Vagina (tissue), 2 donors: ENCODE measurements at regions not wholly inside any gene's neighbourhood (a gene's known extent, or its start where the extent isn't known, plus 50 kb on each side); places are given as distances from the start of the nearest gene placed in this dataset.

ENCODE experiments used
- DNase-seq, 2 donors: peaks; one replicate each; pipeline ENCODE4 v3.0.0-alpha.2; 2017; ENCODE audit errors: extremely low spot score in 2 of 2
- H3K27ac ChIP-seq: fragments of 200-600 bp; sonication (generic); one replicate; pipeline ENCODE4 v1.5.1; 2019
- H3K27me3 ChIP-seq: fragments of 200-600 bp; sonication (generic); one replicate; pipeline ENCODE4 v1.5.1; 2019
- H3K36me3 ChIP-seq, 2 donors: fragments of 200-600 bp; sonication (generic); one replicate each; pipeline ENCODE4 v1.5.1; 2017 to 2019
- H3K4me1 ChIP-seq: fragments of 200-600 bp; sonication (generic); one replicate; pipeline ENCODE4 v1.5.1; 2019
- H3K4me3 ChIP-seq, 2 donors: fragments of 200-600 bp; sonication (generic); 1 replicate in 1 of 2; 2 replicates in 1 of 2; pipeline ENCODE4 v1.5.1; 2016 to 2019
- H3K9me3 ChIP-seq: fragments of 200-600 bp; sonication (generic); one replicate; pipeline ENCODE4 v1.5.1; 2019
- CTCF ChIP-seq, 3 experiments: fragments of 450-650 bp in 2 of 3; fragments of 200-600 bp in 1 of 3; sonication (generic) in 1 of 3; IDR thresholded peaks; one replicate each; pipeline ENCODE4 v1.5.1; 2017 to 2019; ENCODE audit warnings: antibody characterized with exemption in 3 of 3, mild to moderate bottlenecking in 2 of 3, moderate library complexity in 2 of 3
- POLR2A ChIP-seq, 2 donors: fragments of 450-650 bp; IDR thresholded peaks; one replicate each; pipeline ENCODE4 v1.6.1; 2017; ENCODE audit warnings: antibody characterized with exemption in 2 of 2, mild to moderate bottlenecking in 2 of 2, moderate library complexity in 2 of 2
- POLR2AphosphoS5 ChIP-seq, 2 donors: sonication (generic); formaldehyde crosslinking; IDR thresholded peaks; one replicate each; pipeline ENCODE4 v1.9.0; 2017; ENCODE audit warnings: antibody characterized with exemption in 2 of 2, mild to moderate bottlenecking in 2 of 2, low read depth in 1 of 2; ENCODE audit not compliant: insufficient read depth in 1 of 2
- intact Hi-C: fragments of 100-400 bp; cut with DNase I; formaldehyde crosslinking; loops from one replicate; pipeline ENCODE4 v1.15.1; 2023

GRCh38 chr18:24826605-24827004, 366.2 kb downstream of the HRH4 start:
- no peak for DNase-seq
- Histone ChIP-seq H3K9me3 (no peaks in the 10 kb centered on the region), H3K4me3 (no peak overlapping the region), H3K27ac (no peak overlapping the region), H3K36me3 (no peaks in the 10 kb centered on the region), H3K4me1 (no peaks in the 10 kb centered on the region), H3K27me3 (no peaks in the 10 kb centered on the region)
- intact Hi-C loops = no loop called here
- TF ChIP-seq CTCF (IDR thresholded peaks at IDR 0.05) = no peak

- H3K4me1 ChIP-seq = no peaks in the 10 kb centered on the region
- no peaks in the 10 kb centered on the region for H3K27me3 ChIP-seq
- no peaks in the 10 kb centered on the region for H3K36me3 ChIP-seq
- H3K4me3 ChIP-seq = no peak overlapping the region
- no peak overlapping the region for H3K27ac ChIP-seq
- DNase-seq = no peak
- intact Hi-C loops = no loop called here
- TF ChIP-seq CTCF (IDR thresholded peaks at IDR 0.05) = no peak
- TF ChIP-seq POLR2A (IDR thresholded peaks at IDR 0.05) = no peak
- no peak for TF ChIP-seq POLR2AphosphoS5 (IDR thresholded peaks at IDR 0.05; ENCODE audit: insufficient read depth in 1 of 2, low read depth in 1 of 2)
- H3K9me3 ChIP-seq = no peaks in the 10 kb centered on the region
Observed at GRCh38 chr18:24827501-24827900, 367.1 kb downstream of the HRH4 start.

- Histone ChIP-seq H3K27ac (no peak overlapping the region), H3K36me3 (no peaks in the 10 kb centered on the region), H3K4me3 (no peak overlapping the region), H3K4me1 (no peaks in the 10 kb centered on the region), H3K9me3 (no peaks in the 10 kb centered on the region), H3K27me3 (no peaks in the 10 kb centered on the region)
- DNase-seq = no peak
- TF ChIP-seq POLR2A (IDR thresholded peaks at IDR 0.05) = no peak
- TF ChIP-seq POLR2AphosphoS5 (IDR thresholded peaks at IDR 0.05; ENCODE audit: insufficient read depth in 1 of 2, low read depth in 1 of 2) = no peak
- TF ChIP-seq CTCF (IDR thresholded peaks at IDR 0.05) = no peak
- intact Hi-C loops = no loop called here
Observed at GRCh38 chr18:24831081-24831480, 370.6 kb downstream of the HRH4 start.

- H3K9me3 ChIP-seq = no peaks in the 10 kb centered on the region
- H3K27me3 ChIP-seq = no peaks in the 10 kb centered on the region
- no peak overlapping the region for H3K27ac ChIP-seq
- TF ChIP-seq CTCF (IDR thresholded peaks at IDR 0.05) = no peak
- TF ChIP-seq POLR2AphosphoS5 (IDR thresholded peaks at IDR 0.05; ENCODE audit: insufficient read depth in 1 of 2, low read depth in 1 of 2) = no peak
- TF ChIP-seq POLR2A (IDR thresholded peaks at IDR 0.05) = no peak
- H3K4me1 ChIP-seq = no peaks in the 10 kb centered on the region
- H3K4me3 ChIP-seq = no peak overlapping the region
- no peak for DNase-seq
- intact Hi-C loops = no loop called here
- H3K36me3 ChIP-seq = no peaks in the 10 kb centered on the region
Observed at GRCh38 chr18:24831871-24832665, 371.6 kb downstream of the HRH4 start.

GRCh38 chr18:24835751-24836150, 375.3 kb downstream of the HRH4 start:
- Histone ChIP-seq H3K4me3 (no peak overlapping the region), H3K9me3 (no peaks in the 10 kb centered on the region), H3K27me3 (no peaks in the 10 kb centered on the region), H3K27ac (no peak overlapping the region), H3K4me1 (no peaks in the 10 kb centered on the region), H3K36me3 (no peaks in the 10 kb centered on the region)
- TF ChIP-seq POLR2AphosphoS5 (IDR thresholded peaks at IDR 0.05; ENCODE audit: insufficient read depth in 1 of 2, low read depth in 1 of 2) (no peak), CTCF (IDR thresholded peaks at IDR 0.05) (no peak), POLR2A (IDR thresholded peaks at IDR 0.05) (no peak)
- no peak for DNase-seq
- intact Hi-C loops = no loop called here
